Skeletal muscle satellite cell (primary cell): ENCODE measurements at regions not wholly inside any gene's neighbourhood (a gene's known extent, or its start where the extent isn't known, plus 50 kb on each side); places are given as distances from the start of the nearest gene placed in this dataset.

Source experiments
- H3K27me3 ChIP-seq: 2 replicates; pipeline ENCODE4 v1.7.0; 2013; ENCODE audit warnings: low read length; ENCODE audit not compliant: control insufficient read depth, insufficient read depth
- H3K36me3 ChIP-seq: 2 replicates; pipeline ENCODE4 v1.7.0; 2013; ENCODE audit warnings: mild to moderate bottlenecking, control low read depth, low read length; ENCODE audit not compliant: insufficient read depth
- H3K4me1 ChIP-seq: 2 replicates; pipeline ENCODE4 v1.7.0; 2013; ENCODE audit warnings: low read length; ENCODE audit not compliant: control insufficient read depth, insufficient read depth
- H3K4me2 ChIP-seq: 2 replicates; pipeline ENCODE4 v1.7.0; 2013; ENCODE audit warnings: mild to moderate bottlenecking, low read length
- H3K4me3 ChIP-seq: 2 replicates; pipeline ENCODE4 v1.7.0; 2013; ENCODE audit warnings: low read length
- H3K9ac ChIP-seq: 2 replicates; pipeline ENCODE4 v1.7.0; 2013; ENCODE audit warnings: mild to moderate bottlenecking, low read depth, low read length, moderate library complexity
- H3K9me3 ChIP-seq: replicated peaks from 2 replicates; pipeline ENCODE4 v1.7.0; 2013; ENCODE audit warnings: mild to moderate bottlenecking, control low read depth, low read length

GRCh38 chr2:160790738-160791137 is 297.1 kb upstream of the RBMS1 start:
- Histone ChIP-seq H3K36me3 (no peaks in the 10 kb centered on the region), H3K9ac (no peak overlapping the region), H3K4me2 (no peak overlapping the region), H3K27me3 (no peaks in the 10 kb centered on the region), H3K4me1 (no peaks in the 10 kb centered on the region), H3K4me3 (no peak overlapping the region), H3K9me3 (no peaks in the 10 kb centered on the region)

GRCh38 chr2:160791884-160792283 is 298.3 kb upstream of the RBMS1 start:
- Histone ChIP-seq H3K4me1 (no peaks in the 10 kb centered on the region), H3K9me3 (no peaks in the 10 kb centered on the region), H3K4me2 (no peak overlapping the region), H3K4me3 (no peak overlapping the region), H3K9ac (no peak overlapping the region), H3K27me3 (no peaks in the 10 kb centered on the region), H3K36me3 (no peaks in the 10 kb centered on the region)

GRCh38 chr2:160792837-160793236 is 299.2 kb upstream of the RBMS1 start:
- no peaks in the 10 kb centered on the region for H3K4me1 ChIP-seq
- H3K4me3 ChIP-seq, result no peak overlapping the region
- no peak overlapping the region for H3K9ac ChIP-seq
- no peak overlapping the region for H3K4me2 ChIP-seq
- H3K27me3 ChIP-seq, result no peaks in the 10 kb centered on the region
- H3K9me3 ChIP-seq, result no peaks in the 10 kb centered on the region
- H3K36me3 ChIP-seq, result no peaks in the 10 kb centered on the region

GRCh38 chr2:160794926-160795325 is 301.3 kb upstream of the RBMS1 start:
- H3K36me3 ChIP-seq, result no peaks in the 10 kb centered on the region
- H3K27me3 ChIP-seq, result no peaks in the 10 kb centered on the region
- H3K9me3 ChIP-seq, result no peaks in the 10 kb centered on the region
- H3K4me2 ChIP-seq, result no peak overlapping the region
- no peak overlapping the region for H3K4me3 ChIP-seq
- no peak overlapping the region for H3K9ac ChIP-seq
- H3K4me1 ChIP-seq, result no peaks in the 10 kb centered on the region

- no peaks in the 10 kb centered on the region for H3K36me3 ChIP-seq
- no peaks in the 10 kb centered on the region for H3K27me3 ChIP-seq
- no peak overlapping the region for H3K9ac ChIP-seq
- H3K4me3 ChIP-seq, result no peak overlapping the region
- H3K4me1 ChIP-seq, result no peaks in the 10 kb centered on the region
- no peaks in the 10 kb centered on the region for H3K9me3 ChIP-seq
- H3K4me2 ChIP-seq, result no peak overlapping the region
Measured at GRCh38 chr2:160803881-160804280, 310.3 kb upstream of the RBMS1 start.

GRCh38 chr2:160810406-160810805 is 316.8 kb upstream of the RBMS1 start:
- no peaks in the 10 kb centered on the region for H3K9me3 ChIP-seq
- H3K4me3 ChIP-seq, result no peak overlapping the region
- no peaks in the 10 kb centered on the region for H3K27me3 ChIP-seq
- H3K4me2 ChIP-seq, result no peak overlapping the region
- no peaks in the 10 kb centered on the region for H3K36me3 ChIP-seq
- no peaks in the 10 kb centered on the region for H3K4me1 ChIP-seq
- H3K9ac ChIP-seq, result no peak overlapping the region

- H3K4me2 ChIP-seq, result no peak overlapping the region
Measured at GRCh38 chr2:160812830-160813505, 319.4 kb upstream of the RBMS1 start.

GRCh38 chr2:160813506-160813858 is 319.9 kb upstream of the RBMS1 start:
- Histone ChIP-seq H3K4me1 (no peaks in the 10 kb centered on the region), H3K4me2 (no peak overlapping the region), H3K9ac (no peak overlapping the region), H3K36me3 (no peaks in the 10 kb centered on the region), H3K27me3 (no peaks in the 10 kb centered on the region), H3K9me3 (no peaks in the 10 kb centered on the region), H3K4me3 (no peak overlapping the region)

More at GRCh38 chr2:160812830-160813505, 319.4 kb upstream of the RBMS1 start:
- Histone ChIP-seq H3K4me1 (no peaks in the 10 kb centered on the region), H3K4me3 (no peak overlapping the region), H3K9me3 (no peaks in the 10 kb centered on the region), H3K36me3 (no peaks in the 10 kb centered on the region), H3K9ac (no peak overlapping the region), H3K27me3 (no peaks in the 10 kb centered on the region)

- Histone ChIP-seq H3K9me3 (no peaks in the 10 kb centered on the region), H3K27me3 (no peaks in the 10 kb centered on the region), H3K4me3 (no peak overlapping the region), H3K36me3 (no peaks in the 10 kb centered on the region), H3K4me1 (no peaks in the 10 kb centered on the region), H3K4me2 (no peak overlapping the region), H3K9ac (no peak overlapping the region)
Measured at GRCh38 chr2:160816916-160817499, 323.4 kb upstream of the RBMS1 start.

- no peak overlapping the region for H3K4me2 ChIP-seq
- peaks cover 8% of the 10 kb centered on the region for H3K9me3 ChIP-seq
- no peaks in the 10 kb centered on the region for H3K4me1 ChIP-seq
- no peaks in the 10 kb centered on the region for H3K36me3 ChIP-seq
- H3K4me3 ChIP-seq, result no peak overlapping the region
- no peak overlapping the region for H3K9ac ChIP-seq
- no peaks in the 10 kb centered on the region for H3K27me3 ChIP-seq
Measured at GRCh38 chr2:160820691-160821090, 327.1 kb upstream of the RBMS1 start.

- Histone ChIP-seq H3K36me3 (no peaks in the 10 kb centered on the region), H3K9ac (no peak overlapping the region), H3K27me3 (no peaks in the 10 kb centered on the region), H3K4me1 (no peaks in the 10 kb centered on the region), H3K4me2 (no peak overlapping the region), H3K9me3 (peaks cover 14% of the 10 kb centered on the region), H3K4me3 (no peak overlapping the region)
Measured at GRCh38 chr2:160822006-160822405, 328.4 kb upstream of the RBMS1 start.

- Histone ChIP-seq H3K4me1 (no peaks in the 10 kb centered on the region), H3K9me3 (peaks cover 14% of the 10 kb centered on the region), H3K4me3 (no peak overlapping the region), H3K4me2 (no peak overlapping the region), H3K9ac (no peak overlapping the region), H3K36me3 (no peaks in the 10 kb centered on the region), H3K27me3 (no peaks in the 10 kb centered on the region)
Measured at GRCh38 chr2:160825433-160825832, 331.8 kb upstream of the RBMS1 start.
